K562 (cell line): ENCODE measurements at regions not wholly inside any gene's neighbourhood (a gene's known extent, or its start where the extent isn't known, plus 50 kb on each side); places are given as distances from the start of the nearest gene placed in this dataset.

ENCODE experiments used
- ATAC-seq: fragments of 200-7000 bp; cut with Tn5 transposase; 3 replicates; pipeline ENCODE4 v1.9.1; 2020; ENCODE audit warnings: moderate library complexity
- BruUV-seq: library from RNA; stranded (reverse); fragments of 400-500 nt; replicated peaks from 2 replicates; lab custom pipeline; 2021; lab: Mats Ljungman, UMichigan
- CTCF ChIA-PET: fragments of 300-600 bp; formaldehyde crosslinking; extraction: SDS; loops from one replicate; lab custom pipeline; 2021; ENCODE audit warnings: low intra/inter-chr PET ratio; lab: Yijun Ruan, JAX
- POLR2A ChIA-PET: fragments of 300-600, 350-650 bp; sonication (Branson Sonifier 250); formaldehyde crosslinking; extraction: SDS; loops from one replicate; lab custom pipeline; 2021; ENCODE audit warnings: antibody characterized with exemption, inconsistent platforms; lab: Yijun Ruan, JAX
- DNase-seq, 4 experiments: peaks; one replicate each; pipeline versions ENCODE4 v3.0.0 to v3.0.0-alpha.2; 2011 to 2018; ENCODE audit warnings: low spot score in 3 of 4, mixed read lengths in 3 of 4; ENCODE audit errors: extremely low read depth in 1 of 4
- FAIRE-seq: peaks from 2 replicates; lab custom pipeline; 2011; peaks lifted over from hg19 to GRCh38; lab: Jason Lieb, UNC
- H2AFZ ChIP-seq: 2 replicates; pipeline ENCODE4 v1.6.0; 2011; ENCODE audit warnings: low read depth, low read length, control low read depth, inconsistent platforms
- H3K27ac ChIP-seq: fragments of 200-600 bp; 3 replicates; pipeline ENCODE4 v1.8.0; 2011; ENCODE audit warnings: low read depth, mild to moderate bottlenecking, control low read depth, inconsistent platforms, low read length, moderate library complexity, mixed read lengths; ENCODE audit errors: extremely low read depth
- H3K27me3 ChIP-seq, 2 experiments: fragments of 300-600 bp in 1 of 2; 2 replicates in 1 of 2; 3 replicates in 1 of 2; pipeline versions ENCODE4 v1.6.0 to v1.8.0; 2011; ENCODE audit warnings: inconsistent platforms in 2 of 2, low read length in 2 of 2, mild to moderate bottlenecking in 1 of 2, mixed read lengths in 1 of 2, moderate library complexity in 1 of 2; ENCODE audit not compliant: control insufficient read depth in 2 of 2, insufficient read depth in 2 of 2
- H3K36me3 ChIP-seq: fragments of 300-600 bp; 3 replicates; pipeline ENCODE4 v1.8.0; 2011; ENCODE audit warnings: mild to moderate bottlenecking, low read length, inconsistent platforms; ENCODE audit not compliant: control insufficient read depth, insufficient read depth
- H3K4me1 ChIP-seq, 2 experiments: fragments of 200-600 bp in 1 of 2; replicated peaks in 1 of 2; 2 replicates in 1 of 2; 3 replicates in 1 of 2; pipeline versions ENCODE4 v1.5.1 to v1.8.0; 2011; ENCODE audit warnings: inconsistent platforms in 2 of 2, low read length in 2 of 2, mild to moderate bottlenecking in 1 of 2, mixed read lengths in 1 of 2, moderate library complexity in 1 of 2; ENCODE audit not compliant: control insufficient read depth in 2 of 2, insufficient read depth in 2 of 2
- H3K4me2 ChIP-seq: 2 replicates; pipeline ENCODE4 v1.6.1; 2011; ENCODE audit warnings: low read length, control low read depth, inconsistent platforms, mixed read lengths; ENCODE audit not compliant: insufficient read depth
- H3K4me3 ChIP-seq: fragments of 200-600 bp; sonication (generic), shearing (Covaris generic); 2 replicates; pipeline ENCODE4 v1.5.1; 2016; ENCODE audit warnings: control low read depth, inconsistent platforms
- H3K79me2 ChIP-seq: fragments of 200-600 bp; 3 replicates; pipeline ENCODE4 v1.8.0; 2011; ENCODE audit warnings: low read length, inconsistent platforms; ENCODE audit not compliant: control insufficient read depth, insufficient read depth
- H3K9ac ChIP-seq, 2 experiments: 2 replicates each; pipeline versions ENCODE4 v1.6.0 to v1.6.1; 2011; ENCODE audit warnings: low read depth in 2 of 2, low read length in 2 of 2, control low read depth in 1 of 2, inconsistent platforms in 1 of 2, mild to moderate bottlenecking in 1 of 2, mixed read lengths in 1 of 2; ENCODE audit not compliant: insufficient read depth in 1 of 2
- H3K9me1 ChIP-seq: one replicate; pipeline ENCODE4 v1.6.0; 2011; ENCODE audit warnings: inconsistent platforms, mild to moderate bottlenecking, low read length, moderate library complexity; ENCODE audit not compliant: control insufficient read depth, insufficient read depth
- H3K9me3 ChIP-seq: replicated peaks from 2 replicates; pipeline ENCODE4 v1.5.1; 2011; ENCODE audit warnings: low read depth, low read length, inconsistent platforms; ENCODE audit not compliant: control insufficient read depth, insufficient read depth
- H4K20me1 ChIP-seq: replicated peaks from 2 replicates; pipeline ENCODE4 v1.6.1; 2011; ENCODE audit warnings: low read length, inconsistent platforms, mixed read lengths; ENCODE audit not compliant: control insufficient read depth, insufficient read depth
- BRD4 ChIP-seq: fragments of 200-600 bp; sonication (generic); IDR thresholded peaks from 2 replicates; pipeline ENCODE4 v1.6.1; 2017; ENCODE audit warnings: inconsistent platforms
- CTBP1 ChIP-seq: fragments of 450-650 bp; IDR thresholded peaks from 2 replicates; pipeline ENCODE4 v1.6.1; 2016; ENCODE audit warnings: borderline replicate concordance
- FUS ChIP-seq: fragments of 200-400 bp; formaldehyde crosslinking; optimal IDR thresholded peaks from 2 replicates; pipeline ENCODE3; 2017; ENCODE audit warnings: low read depth, low read length
- GTF2A2 ChIP-seq: IDR thresholded peaks from 2 replicates; pipeline ENCODE4 v1.6.1; 2016; ENCODE audit warnings: mild to moderate bottlenecking, missing genetic modification characterization, missing compliant biosample characterization
- KAT8 ChIP-seq: fragments of 450-650 bp; IDR thresholded peaks from 2 replicates; pipeline ENCODE4 v1.6.1; 2016; ENCODE audit warnings: low read depth, mild to moderate bottlenecking
- MCM5 ChIP-seq: fragments of 450-650 bp; IDR thresholded peaks from 2 replicates; pipeline ENCODE4 v1.6.1; 2016; ENCODE audit warnings: low read depth
- NFATC3 ChIP-seq: fragments of 450-650 bp; IDR thresholded peaks from 2 replicates; pipeline ENCODE4 v1.6.1; 2017; ENCODE audit warnings: mild to moderate bottlenecking
- SPI1 ChIP-seq: IDR thresholded peaks from 2 replicates; pipeline ENCODE4 v1.6.1; 2011; ENCODE audit warnings: low read depth, low read length, control low read depth, borderline replicate concordance
- SRSF9 ChIP-seq: fragments of 200-400 bp; formaldehyde crosslinking; IDR thresholded peaks from 2 replicates; pipeline ENCODE4 v1.6.1; 2017; ENCODE audit warnings: low read depth, low read length, borderline replicate concordance
- TEAD2 ChIP-seq: fragments of 450-650 bp; IDR thresholded peaks from 2 replicates; pipeline ENCODE4 v1.6.1; 2016; ENCODE audit warnings: missing genetic modification characterization, control low read depth, missing compliant biosample characterization
- ZNF780A ChIP-seq: fragments of 250-450 bp; sonication (Bioruptor Pico); IDR thresholded peaks from 2 replicates; pipeline ENCODE4 v1.5.0; 2021; ENCODE audit warnings: mild to moderate bottlenecking
- WGBS: fragments of 100-300 bp; shearing (Covaris generic); methylation state at CpG from one replicate; pipeline ENCODE4 v1.1.6; 2016; ENCODE audit warnings: low coverage, mixed read lengths; ENCODE audit not compliant: insufficient coverage; ENCODE audit errors: missing lambda C conversion rate; 5-methylcytosine and 5-hydroxymethylcytosine counted together
- in situ Hi-C: fragments of 300-500 bp; cut with MboI; formaldehyde crosslinking; loops from 4 replicates; pipeline ENCODE4 v1.15.0; 2018; ENCODE audit warnings: inconsistent platforms, mixed read lengths
- intact Hi-C: fragments of 100-400 bp; cut with micrococcal nuclease; formaldehyde crosslinking; loops from 2 replicates; pipeline ENCODE4 v1.14.2; 2022
- TF ChIP-seq, protein P1 (sequence below): fragments of 250-450 bp; sonication (Bioruptor Pico); IDR thresholded peaks from 2 replicates; pipeline ENCODE4 v1.8.0; 2022; ENCODE audit warnings: inconsistent platforms
- TF ChIP-seq, protein P2 (sequence below): fragments of 250-450 bp; sonication (Bioruptor Pico); IDR thresholded peaks from 2 replicates; pipeline ENCODE4 v1.8.0; 2021; ENCODE audit warnings: moderate library complexity, mild to moderate bottlenecking, inconsistent platforms
- TF ChIP-seq, protein P3 (sequence below): fragments of 450-650 bp; IDR thresholded peaks from 2 replicates; pipeline ENCODE4 v1.6.1; 2017; ENCODE audit warnings: mild to moderate bottlenecking, moderate library complexity

DNA sequence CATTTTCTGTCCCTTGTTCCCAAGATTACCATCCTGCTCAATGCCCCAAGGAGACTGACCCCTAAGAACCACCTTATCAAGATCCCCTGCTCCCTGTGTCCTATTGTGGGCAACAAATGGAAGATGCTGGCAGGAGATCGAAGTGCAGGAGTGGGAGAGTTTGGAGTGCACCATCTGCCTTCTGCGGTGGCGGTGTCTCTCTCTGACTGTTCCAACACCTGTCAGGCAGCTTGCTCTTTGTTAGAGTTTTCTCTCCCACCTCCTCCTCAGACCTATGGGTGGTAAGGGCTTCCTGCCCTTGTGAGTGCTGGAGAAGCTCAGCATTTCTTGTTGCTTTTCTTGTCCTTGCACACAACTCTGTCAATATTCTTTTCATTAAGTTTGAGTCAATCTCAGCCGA is 64.1 kb upstream of the SPHKAP start (continued):
- no peak for TF ChIP-seq KAT8
- no peak for TF ChIP-seq CTBP1
- TF ChIP-seq GTF2A2 (tag): no peak
- TF ChIP-seq, all 486 proteins: peak for 0

DNA sequence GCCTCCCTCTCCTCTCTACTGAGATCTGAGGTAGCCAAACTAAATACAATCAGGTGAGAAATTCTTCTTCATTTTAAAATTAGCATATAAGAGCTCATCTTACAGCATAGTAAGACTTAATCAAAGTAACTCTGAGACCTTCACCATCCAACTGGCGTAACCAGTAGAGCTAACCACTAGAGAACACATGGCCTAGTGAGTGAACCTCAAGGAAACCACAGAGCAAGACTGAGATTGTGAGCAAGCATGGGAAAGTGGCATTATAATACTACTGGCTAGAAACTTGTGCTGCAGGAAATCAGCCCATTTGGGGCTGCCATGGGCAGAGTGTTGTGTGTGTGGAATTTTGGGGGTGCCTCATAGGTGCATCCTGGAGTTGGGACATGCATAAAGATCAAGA is 61.1 kb upstream of the SPHKAP start:
- Histone ChIP-seq H3K27me3 (no peaks in the 10 kb centered on the region), H3K4me1 (no peaks in the 10 kb centered on the region), H3K36me3 (no peaks in the 10 kb centered on the region), H2AFZ (no peak overlapping the region), H3K27ac (no peak overlapping the region), H3K9me1 (no peaks in the 10 kb centered on the region), H3K4me3 (no peak overlapping the region), H3K9ac (no peak overlapping the region), H3K4me2 (no peak overlapping the region), H3K79me2 (no peaks in the 10 kb centered on the region), H3K9me3 (no peaks in the 10 kb centered on the region)
- 0% methylated on average over 1 of the region's 1 CpG for WGBS
- DNase-seq (no peak), FAIRE-seq (no peak), ATAC-seq (no peak)
- POLR2A ChIA-PET: no interaction called here
- no TSS peak for BruUV-seq
- CTCF ChIA-PET: no interaction called here
- in situ Hi-C loops (no loop called here), intact Hi-C loops (no loop called here)
- TF ChIP-seq NFATC3 (no peak), SPI1 (no peak), TEAD2 (tag) (no peak), MCM5 (no peak), ZNF780A (CRISPR knock-in tag) (no peak), BRD4 (no peak), SRSF9 (no peak), FUS (no peak)
- TF ChIP-seq, protein P1, sequence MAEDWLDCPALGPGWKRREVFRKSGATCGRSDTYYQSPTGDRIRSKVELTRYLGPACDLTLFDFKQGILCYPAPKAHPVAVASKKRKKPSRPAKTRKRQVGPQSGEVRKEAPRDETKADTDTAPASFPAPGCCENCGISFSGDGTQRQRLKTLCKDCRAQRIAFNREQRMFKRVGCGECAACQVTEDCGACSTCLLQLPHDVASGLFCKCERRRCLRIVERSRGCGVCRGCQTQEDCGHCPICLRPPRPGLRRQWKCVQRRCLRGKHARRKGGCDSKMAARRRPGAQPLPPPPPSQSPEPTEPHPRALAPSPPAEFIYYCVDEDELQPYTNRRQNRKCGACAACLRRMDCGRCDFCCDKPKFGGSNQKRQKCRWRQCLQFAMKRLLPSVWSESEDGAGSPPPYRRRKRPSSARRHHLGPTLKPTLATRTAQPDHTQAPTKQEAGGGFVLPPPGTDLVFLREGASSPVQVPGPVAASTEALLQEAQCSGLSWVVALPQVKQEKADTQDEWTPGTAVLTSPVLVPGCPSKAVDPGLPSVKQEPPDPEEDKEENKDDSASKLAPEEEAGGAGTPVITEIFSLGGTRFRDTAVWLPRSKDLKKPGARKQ: no peak
- TF ChIP-seq, protein P2, sequence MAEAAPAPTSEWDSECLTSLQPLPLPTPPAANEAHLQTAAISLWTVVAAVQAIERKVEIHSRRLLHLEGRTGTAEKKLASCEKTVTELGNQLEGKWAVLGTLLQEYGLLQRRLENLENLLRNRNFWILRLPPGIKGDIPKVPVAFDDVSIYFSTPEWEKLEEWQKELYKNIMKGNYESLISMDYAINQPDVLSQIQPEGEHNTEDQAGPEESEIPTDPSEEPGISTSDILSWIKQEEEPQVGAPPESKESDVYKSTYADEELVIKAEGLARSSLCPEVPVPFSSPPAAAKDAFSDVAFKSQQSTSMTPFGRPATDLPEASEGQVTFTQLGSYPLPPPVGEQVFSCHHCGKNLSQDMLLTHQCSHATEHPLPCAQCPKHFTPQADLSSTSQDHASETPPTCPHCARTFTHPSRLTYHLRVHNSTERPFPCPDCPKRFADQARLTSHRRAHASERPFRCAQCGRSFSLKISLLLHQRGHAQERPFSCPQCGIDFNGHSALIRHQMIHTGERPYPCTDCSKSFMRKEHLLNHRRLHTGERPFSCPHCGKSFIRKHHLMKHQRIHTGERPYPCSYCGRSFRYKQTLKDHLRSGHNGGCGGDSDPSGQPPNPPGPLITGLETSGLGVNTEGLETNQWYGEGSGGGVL: no peak
- TF ChIP-seq, protein P3, sequence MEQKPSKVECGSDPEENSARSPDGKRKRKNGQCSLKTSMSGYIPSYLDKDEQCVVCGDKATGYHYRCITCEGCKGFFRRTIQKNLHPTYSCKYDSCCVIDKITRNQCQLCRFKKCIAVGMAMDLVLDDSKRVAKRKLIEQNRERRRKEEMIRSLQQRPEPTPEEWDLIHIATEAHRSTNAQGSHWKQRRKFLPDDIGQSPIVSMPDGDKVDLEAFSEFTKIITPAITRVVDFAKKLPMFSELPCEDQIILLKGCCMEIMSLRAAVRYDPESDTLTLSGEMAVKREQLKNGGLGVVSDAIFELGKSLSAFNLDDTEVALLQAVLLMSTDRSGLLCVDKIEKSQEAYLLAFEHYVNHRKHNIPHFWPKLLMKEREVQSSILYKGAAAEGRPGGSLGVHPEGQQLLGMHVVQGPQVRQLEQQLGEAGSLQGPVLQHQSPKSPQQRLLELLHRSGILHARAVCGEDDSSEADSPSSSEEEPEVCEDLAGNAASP: no peak
- TF ChIP-seq, all 486 proteins: peak for 0
- H4K20me1 ChIP-seq: no peaks in the 10 kb centered on the region
